WTC11 (cell line): ENCODE measurements at regions not wholly inside any gene's neighbourhood (a gene's known extent, or its start where the extent isn't known, plus 50 kb on each side); places are given as distances from the start of the nearest gene placed in this dataset.

Source experiments
- ATAC-seq: fragments of 200-7000 bp; cut with Tn5 transposase; 2 replicates; pipeline ENCODE4 v1.10.0; 2021; ENCODE audit warnings: mild to moderate bottlenecking, moderate library complexity
- CTCF ChIA-PET: fragments of 300-600 bp; sonication (Branson Sonifier 250); formaldehyde crosslinking; loops from one replicate; lab custom pipeline; 2021; ENCODE audit warnings: antibody characterized with exemption; lab: Charles Lee
- POLR2A ChIA-PET: fragments of 350-600 bp; sonication (Branson Sonifier 250); formaldehyde crosslinking; loops from one replicate; lab custom pipeline; 2021; ENCODE audit warnings: antibody characterized with exemption; lab: Charles Lee
- DNase-seq: peaks from one replicate; pipeline ENCODE4 v3.0.0; 2021; ENCODE audit warnings: low spot score
- H3K27ac Mint-ChIP-seq: 2 replicates; pipeline ENCODE4 v1.8.0; 2021; ENCODE audit warnings: mixed read lengths
- H3K27me3 Mint-ChIP-seq: 2 replicates; pipeline ENCODE4 v1.8.0; 2021; ENCODE audit warnings: low read depth, mild to moderate bottlenecking, moderate library complexity, mixed read lengths
- H3K36me3 Mint-ChIP-seq: 2 replicates; pipeline ENCODE4 v1.8.0; 2021; ENCODE audit warnings: mixed read lengths
- H3K4me1 Mint-ChIP-seq: 2 replicates; pipeline ENCODE4 v1.8.0; 2022; ENCODE audit warnings: mixed read lengths
- H3K4me3 Mint-ChIP-seq: 2 replicates; pipeline ENCODE4 v1.8.0; 2021; ENCODE audit warnings: mild to moderate bottlenecking, moderate library complexity, mixed read lengths
- H3K9me3 Mint-ChIP-seq: 2 replicates; pipeline ENCODE4 v1.8.0; 2021; ENCODE audit warnings: mixed read lengths
- AFF4 ChIP-seq: sonication (generic); formaldehyde crosslinking; IDR thresholded peaks from 2 replicates; pipeline ENCODE4 v1.8.1; 2023; ENCODE audit warnings: mild to moderate bottlenecking, missing genetic modification reagents, borderline replicate concordance
- CBFB ChIP-seq: sonication (generic); formaldehyde crosslinking; IDR thresholded peaks from 2 replicates; pipeline ENCODE4 v1.8.1; 2022; ENCODE audit warnings: mild to moderate bottlenecking, low read depth, missing genetic modification reagents
- CDX4 ChIP-seq: fragments of 250-450 bp; sonication (Bioruptor Pico); IDR thresholded peaks from 2 replicates; pipeline ENCODE4 v1.9.0; 2021; ENCODE audit warnings: moderate library complexity, mild to moderate bottlenecking, inconsistent platforms, borderline replicate concordance
- ERG ChIP-seq: fragments of 250-450 bp; sonication (Bioruptor Pico); IDR thresholded peaks from 2 replicates; pipeline ENCODE4 v1.8.0; 2021; ENCODE audit warnings: mild to moderate bottlenecking
- ETV6 ChIP-seq: sonication (generic); formaldehyde crosslinking; IDR thresholded peaks from 2 replicates; pipeline ENCODE4 v1.8.1; 2022; ENCODE audit warnings: mild to moderate bottlenecking, missing genetic modification reagents
- HMGA2 ChIP-seq: fragments of 250-450 bp; sonication (Bioruptor Pico); IDR thresholded peaks from 2 replicates; pipeline ENCODE4 v1.4.0; 2021; ENCODE audit warnings: mild to moderate bottlenecking, moderate library complexity
- IRF1 ChIP-seq: sonication (generic); formaldehyde crosslinking; IDR thresholded peaks from 2 replicates; pipeline ENCODE4 v1.8.0; 2023; ENCODE audit warnings: missing genetic modification reagents
- MLX ChIP-seq: sonication (generic); formaldehyde crosslinking; IDR thresholded peaks from 2 replicates; pipeline ENCODE4 v1.8.1; 2023; ENCODE audit warnings: mild to moderate bottlenecking, missing genetic modification reagents, moderate library complexity
- MYBL2 ChIP-seq: sonication (generic); formaldehyde crosslinking; IDR thresholded peaks from 2 replicates; pipeline ENCODE4 v1.8.1; 2023; ENCODE audit warnings: mild to moderate bottlenecking, moderate library complexity, missing genetic modification reagents
- NFE2L1 ChIP-seq: sonication (generic); formaldehyde crosslinking; IDR thresholded peaks from 2 replicates; pipeline ENCODE4 v1.8.1; 2023; ENCODE audit warnings: missing genetic modification reagents
- NR2C2 ChIP-seq: sonication (generic); formaldehyde crosslinking; IDR thresholded peaks from 2 replicates; pipeline ENCODE4 v1.8.0; 2022; ENCODE audit warnings: mild to moderate bottlenecking, missing genetic modification reagents
- RORB ChIP-seq: fragments of 250-450 bp; sonication (Bioruptor Pico); IDR thresholded peaks from 2 replicates; pipeline ENCODE4 v1.9.0; 2021; ENCODE audit warnings: mild to moderate bottlenecking
- SP1 ChIP-seq: sonication (generic); formaldehyde crosslinking; conservative IDR thresholded peaks from 2 replicates; pipeline ENCODE4 v1.8.1; 2022; ENCODE audit warnings: missing genetic modification reagents
- STAT6 ChIP-seq: sonication (generic); formaldehyde crosslinking; conservative IDR thresholded peaks from 2 replicates; pipeline ENCODE4 v1.8.1; 2023; ENCODE audit warnings: mild to moderate bottlenecking, low read depth, missing genetic modification reagents, moderate library complexity
- ZMAT4 ChIP-seq: fragments of 250-450 bp; sonication (Bioruptor Pico); IDR thresholded peaks from 2 replicates; pipeline ENCODE4 v1.9.0; 2021; ENCODE audit warnings: mild to moderate bottlenecking
- ZNF281 ChIP-seq: sonication (generic); formaldehyde crosslinking; IDR thresholded peaks from 2 replicates; pipeline ENCODE4 v1.8.0; 2023; ENCODE audit warnings: mild to moderate bottlenecking, missing genetic modification reagents
- ZNF396 ChIP-seq: fragments of 250-450 bp; sonication (Bioruptor Pico); IDR thresholded peaks from 2 replicates; pipeline ENCODE4 v1.8.0; 2021; ENCODE audit warnings: mild to moderate bottlenecking, moderate library complexity, borderline replicate concordance

- no peak for TF ChIP-seq AFF4 (CRISPR knock-in tag)
- Mint-ChIP-seq H3K9me3 (peaks cover 10% of the 10 kb centered on the region; the same call in 1 of the 2 replicates), H3K4me3 (no peak overlapping the region), H3K27ac (peak overlapping the region; percentile 41), H3K36me3 (no peaks in the 10 kb centered on the region), H3K4me1 (peaks cover 4% of the 10 kb centered on the region; the same call in 1 of the 2 replicates), H3K27me3 (no peaks in the 10 kb centered on the region)
- DNase-seq: no peak
- POLR2A ChIA-PET: no interaction called here
- CTCF ChIA-PET: no interaction called here
- no peak for ATAC-seq
These were observed 99.7 kb upstream of the CTDP1 start for GRCh38 chr18:79579807-79580497.

GRCh38 chr18:79580498-79581171, 99.0 kb upstream of the CTDP1 start:
- Mint-ChIP-seq H3K27me3 (no peaks in the 10 kb centered on the region), H3K27ac (no peak overlapping the region), H3K9me3 (peaks cover 10% of the 10 kb centered on the region; the same call in 1 of the 2 replicates), H3K4me1 (peaks cover 4% of the 10 kb centered on the region; the same call in 1 of the 2 replicates), H3K36me3 (no peaks in the 10 kb centered on the region), H3K4me3 (no peak overlapping the region)
- ChIA-PET POLR2A (no interaction called here), CTCF (interaction anchor here (0.6 kb wide), 1 partner anchor 226 kb away, joined by 3 read pairs; no protein-coding TSS in a partner anchor)
- DNase-seq (no peak), ATAC-seq (peak; percentile 31; the same call in 1 of the 2 replicates)
- TF ChIP-seq STAT6 (CRISPR knock-in tag) (no peak), CDX4 (CRISPR knock-in tag) (no peak), CBFB (CRISPR knock-in tag) (no peak), HMGA2 (CRISPR knock-in tag) (no peak), SP1 (CRISPR knock-in tag) (no peak), ZNF281 (CRISPR knock-in tag) (no peak), ETV6 (no peak), NFE2L1 (CRISPR knock-in tag) (no peak), ZNF396 (CRISPR knock-in tag) (no peak), MYBL2 (CRISPR knock-in tag) (no peak), NR2C2 (CRISPR knock-in tag) (no peak), ERG (CRISPR knock-in tag) (no peak), IRF1 (no peak), RORB (no peak), ZMAT4 (CRISPR knock-in tag) (no peak), MLX (CRISPR knock-in tag) (no peak)
